ENCODE measurements at regions not wholly inside any gene's neighbourhood (a gene's known extent, or its start where the extent isn't known, plus 50 kb on each side); places are given as distances from the start of the nearest gene placed in this dataset.
"Not testable (repeated sequence)": the region's sequence is repeated elsewhere in the genome, so short reads cannot be mapped to it uniquely, and the experiment has no call there.

DNA sequence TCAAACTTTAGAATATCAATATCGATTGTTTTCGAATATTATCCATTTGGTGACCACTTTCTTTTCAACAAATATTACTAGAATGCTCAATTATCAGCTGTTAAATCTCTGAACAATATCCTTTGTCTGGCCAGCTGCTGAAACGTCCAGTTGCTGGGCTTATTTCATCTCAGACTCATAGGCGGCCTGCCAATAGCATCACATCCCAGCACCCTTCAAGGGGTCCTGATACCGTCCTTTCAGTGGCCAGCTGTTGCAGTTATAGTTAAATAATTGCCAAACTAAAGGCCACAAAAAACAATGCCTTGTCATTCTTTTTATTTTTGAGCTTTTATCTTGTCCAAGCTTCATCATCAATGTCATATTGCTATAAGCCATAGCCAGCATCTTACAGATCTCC, 1006.8 kb upstream of the MANEA start:
- H3K27me3 Mint-ChIP-seq (ENCODE audit: insufficient read depth), result no peaks in the 10 kb centered on the region
- H3K9me3 Mint-ChIP-seq, result peaks cover 9% of the 10 kb centered on the region
- no peaks in the 10 kb centered on the region for H3K4me1 Mint-ChIP-seq (ENCODE audit: low read depth)
- DNase-seq, result no peak
- no peak overlapping the region for H3K4me3 Mint-ChIP-seq
- H3K36me3 Mint-ChIP-seq (ENCODE audit: low read depth), result no peaks in the 10 kb centered on the region; the same call in 1 of the 2 replicates
- H3K27ac Mint-ChIP-seq, result no peak overlapping the region
- TF ChIP-seq, protein P1, sequence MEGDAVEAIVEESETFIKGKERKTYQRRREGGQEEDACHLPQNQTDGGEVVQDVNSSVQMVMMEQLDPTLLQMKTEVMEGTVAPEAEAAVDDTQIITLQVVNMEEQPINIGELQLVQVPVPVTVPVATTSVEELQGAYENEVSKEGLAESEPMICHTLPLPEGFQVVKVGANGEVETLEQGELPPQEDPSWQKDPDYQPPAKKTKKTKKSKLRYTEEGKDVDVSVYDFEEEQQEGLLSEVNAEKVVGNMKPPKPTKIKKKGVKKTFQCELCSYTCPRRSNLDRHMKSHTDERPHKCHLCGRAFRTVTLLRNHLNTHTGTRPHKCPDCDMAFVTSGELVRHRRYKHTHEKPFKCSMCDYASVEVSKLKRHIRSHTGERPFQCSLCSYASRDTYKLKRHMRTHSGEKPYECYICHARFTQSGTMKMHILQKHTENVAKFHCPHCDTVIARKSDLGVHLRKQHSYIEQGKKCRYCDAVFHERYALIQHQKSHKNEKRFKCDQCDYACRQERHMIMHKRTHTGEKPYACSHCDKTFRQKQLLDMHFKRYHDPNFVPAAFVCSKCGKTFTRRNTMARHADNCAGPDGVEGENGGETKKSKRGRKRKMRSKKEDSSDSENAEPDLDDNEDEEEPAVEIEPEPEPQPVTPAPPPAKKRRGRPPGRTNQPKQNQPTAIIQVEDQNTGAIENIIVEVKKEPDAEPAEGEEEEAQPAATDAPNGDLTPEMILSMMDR (IDR thresholded peaks at IDR 0.05), result no peak

DNA sequence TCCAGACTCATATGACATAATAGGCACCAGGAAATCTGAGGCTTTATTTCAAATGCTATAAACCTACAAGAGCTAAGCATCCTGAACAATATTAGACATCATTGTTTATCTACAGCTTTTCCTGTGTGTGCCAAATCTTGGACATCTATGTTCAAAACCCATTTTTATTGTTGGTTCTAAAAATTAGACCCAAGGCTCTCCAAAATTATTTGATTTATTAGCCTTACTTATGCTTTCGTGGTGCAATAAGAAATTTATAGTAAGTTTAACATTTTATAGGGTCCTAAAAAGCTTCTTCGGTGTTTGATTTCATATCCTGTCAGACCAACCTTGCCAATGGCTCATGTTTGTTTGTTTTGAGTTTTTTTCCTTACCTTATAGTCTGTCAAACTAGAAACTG, 1014.5 kb upstream of the MANEA start:
- no peak overlapping the region for H3K27ac Mint-ChIP-seq
- H3K27me3 Mint-ChIP-seq (ENCODE audit: insufficient read depth), result no peaks in the 10 kb centered on the region
- no peak overlapping the region for H3K4me3 Mint-ChIP-seq
- H3K4me1 Mint-ChIP-seq (ENCODE audit: low read depth), result no peaks in the 10 kb centered on the region
- TF ChIP-seq, protein P1 (IDR thresholded peaks at IDR 0.05), result no peak
- DNase-seq, result no peak
- H3K9me3 Mint-ChIP-seq, result peaks cover 32% of the 10 kb centered on the region
- peaks cover 3% of the 10 kb centered on the region; the same call in 1 of the 2 replicates for H3K36me3 Mint-ChIP-seq (ENCODE audit: low read depth)

DNA sequence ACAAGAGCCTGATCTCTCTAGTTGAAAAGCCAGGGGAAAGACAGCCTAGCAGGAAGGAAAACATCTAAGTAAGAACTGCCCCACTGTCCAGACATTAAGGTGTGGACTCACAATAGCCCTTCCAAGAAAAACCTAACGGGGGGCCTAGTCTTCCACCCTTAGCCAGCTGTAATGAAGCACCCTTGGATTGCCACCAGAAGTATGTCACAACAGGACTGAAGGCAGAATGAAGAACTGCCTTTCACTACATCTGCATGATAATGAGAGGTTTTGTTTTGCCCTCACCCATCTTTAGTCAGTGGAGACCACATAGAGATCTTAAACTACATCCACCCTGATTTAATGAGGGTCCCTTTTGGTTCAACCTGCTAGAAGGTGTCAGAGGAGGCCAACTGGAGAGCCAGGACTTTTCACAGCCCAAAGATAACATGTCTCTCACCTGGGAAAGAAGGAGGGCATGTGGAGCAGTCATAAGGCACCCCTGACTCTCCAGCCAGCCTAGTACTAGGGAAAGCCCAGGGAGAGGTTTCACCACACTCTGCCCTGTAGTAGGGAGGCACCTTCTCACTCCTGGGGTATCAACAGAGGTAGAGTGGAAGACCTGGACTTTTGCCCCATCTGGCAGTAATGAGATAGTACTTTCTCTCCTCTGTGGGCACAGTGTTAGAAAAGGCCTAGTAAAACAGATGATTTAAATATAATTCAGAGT, 1017.4 kb upstream of the MANEA start:
- TF ChIP-seq, protein P1 (IDR thresholded peaks at IDR 0.05), result no peak
- H3K36me3 Mint-ChIP-seq (ENCODE audit: low read depth), result peaks cover 5% of the 10 kb centered on the region; the same call in 1 of the 2 replicates
- H3K27me3 Mint-ChIP-seq (ENCODE audit: insufficient read depth), result peaks cover 2% of the 10 kb centered on the region; the same call in 1 of the 2 replicates
- peaks cover 44% of the 10 kb centered on the region for H3K9me3 Mint-ChIP-seq
- no peak for DNase-seq
- H3K4me3 Mint-ChIP-seq, result no peak overlapping the region
- no peak overlapping the region for H3K27ac Mint-ChIP-seq
- H3K4me1 Mint-ChIP-seq (ENCODE audit: low read depth), result no peaks in the 10 kb centered on the region

DNA sequence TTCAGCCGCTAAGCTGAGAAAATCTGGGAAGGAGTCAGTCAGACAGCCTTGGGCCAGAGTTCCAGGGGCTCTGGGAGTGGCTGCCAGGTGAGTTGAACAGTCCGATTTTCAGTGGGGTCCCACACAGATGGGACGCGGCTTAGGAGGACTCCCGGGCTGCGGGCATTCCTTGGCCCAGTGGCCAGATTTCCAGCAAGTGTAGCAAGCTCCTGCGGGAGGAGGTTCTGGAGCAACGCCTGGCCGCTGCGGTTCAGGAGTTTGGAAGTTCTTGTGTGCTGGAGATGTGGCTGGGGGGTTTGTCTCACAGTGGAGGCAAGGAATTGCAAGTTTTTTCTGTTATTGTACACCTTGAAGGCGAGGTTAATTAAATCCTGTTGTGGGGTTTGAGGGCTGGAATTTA, 1020.1 kb upstream of the MANEA start:
- H3K36me3 Mint-ChIP-seq (ENCODE audit: low read depth); H3K27ac Mint-ChIP-seq; H3K27me3 Mint-ChIP-seq (ENCODE audit: insufficient read depth); DNase-seq; H3K4me1 Mint-ChIP-seq (ENCODE audit: low read depth); H3K4me3 Mint-ChIP-seq: not testable (repeated sequence)
- H3K9me3 Mint-ChIP-seq, result peaks cover 53% of the 10 kb centered on the region

DNA sequence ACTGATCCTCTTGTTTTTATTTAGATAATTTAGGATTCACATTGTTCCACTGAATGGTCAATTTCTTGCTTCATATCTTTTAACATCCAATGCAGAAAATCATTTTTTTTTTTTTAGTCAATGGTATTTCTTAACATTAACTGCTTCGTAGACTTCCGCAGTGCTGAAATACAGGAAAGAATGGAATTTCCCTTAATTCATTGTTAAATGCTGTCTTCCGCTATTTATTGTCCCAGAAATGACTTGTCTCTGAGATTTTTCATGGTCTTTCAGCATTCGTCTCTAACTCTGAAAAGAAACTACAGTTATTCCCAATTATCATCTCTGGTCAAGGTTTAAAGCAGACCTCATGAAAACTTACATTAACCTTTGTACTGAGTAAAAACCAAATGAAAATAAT, 1029.1 kb upstream of the MANEA start:
- H3K27me3 Mint-ChIP-seq (ENCODE audit: insufficient read depth), result no peaks in the 10 kb centered on the region
- H3K36me3 Mint-ChIP-seq (ENCODE audit: low read depth), result no peaks in the 10 kb centered on the region
- TF ChIP-seq, protein P1 (IDR thresholded peaks at IDR 0.05), result no peak
- H3K4me3 Mint-ChIP-seq, result no peak overlapping the region
- no peak overlapping the region for H3K27ac Mint-ChIP-seq
- no peaks in the 10 kb centered on the region for H3K4me1 Mint-ChIP-seq (ENCODE audit: low read depth)
- no peak for DNase-seq
- peaks cover 11% of the 10 kb centered on the region for H3K9me3 Mint-ChIP-seq

DNA sequence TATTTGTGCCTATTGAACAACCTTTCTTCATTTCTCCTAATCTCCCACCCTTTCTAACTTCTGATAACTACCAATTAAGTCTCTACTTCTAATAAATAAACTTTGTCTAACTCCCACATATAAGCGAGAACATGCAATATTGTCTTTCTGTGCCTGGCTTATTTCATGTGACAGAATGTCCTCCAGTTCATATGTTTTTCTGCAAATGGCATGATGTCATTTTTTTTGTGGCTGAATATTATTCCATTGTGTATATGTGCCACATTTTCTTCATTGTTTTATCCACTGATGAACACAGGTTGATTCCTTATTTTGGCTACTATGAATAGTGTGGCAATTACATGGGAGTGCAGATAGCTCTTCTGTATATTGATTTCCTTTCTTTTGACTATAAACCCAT, 1041.5 kb upstream of the MANEA start:
- H3K27me3 Mint-ChIP-seq (ENCODE audit: insufficient read depth), result no peaks in the 10 kb centered on the region

More for the DNA sequence above, 1041.5 kb upstream of the MANEA start:
- Mint-ChIP-seq H3K27ac (no peak overlapping the region), H3K9me3 (peaks cover 44% of the 10 kb centered on the region), H3K4me3 (no peak overlapping the region), H3K36me3 (ENCODE audit: low read depth) (no peaks in the 10 kb centered on the region), H3K4me1 (ENCODE audit: low read depth) (no peaks in the 10 kb centered on the region)
- TF ChIP-seq, protein P1 (IDR thresholded peaks at IDR 0.05), result no peak
- no peak for DNase-seq
